ENCODE measurements at regions not wholly inside any gene's neighbourhood (a gene's known extent, or its start where the extent isn't known, plus 50 kb on each side); places are given as distances from the start of the nearest gene placed in this dataset.

DNA sequence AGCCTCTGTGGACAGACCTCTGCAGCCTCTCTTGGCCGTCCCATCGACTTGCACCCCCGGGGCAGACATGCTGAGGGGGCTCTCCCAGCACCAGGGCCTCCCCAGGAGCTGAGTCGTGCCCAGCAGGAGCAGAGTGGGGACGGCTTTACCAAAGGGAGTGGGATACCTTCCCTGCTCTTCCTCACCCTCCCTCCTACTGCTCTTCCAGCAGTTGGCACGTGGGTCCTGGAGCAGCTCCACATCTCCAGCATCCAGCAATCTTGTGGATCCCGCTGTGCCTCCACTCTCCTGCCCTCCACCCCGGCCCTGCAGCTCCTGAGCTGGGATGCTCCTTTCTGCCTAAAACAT lies 854.0 kb downstream of the BRD1 start:
- DNase-seq: no peak
- Histone ChIP-seq H3K27ac (no peak overlapping the region), H3K9me3 (no peaks in the 10 kb centered on the region), H3K4me1 (no peaks in the 10 kb centered on the region), H3K27me3 (ENCODE audit: insufficient read depth in 3 of 3, low read length in 2 of 3) (peaks cover 0 to 7% (median 0%) of the 10 kb centered on the region in 3 donors), H3K4me3 (no peak overlapping the region), H3K36me3 (ENCODE audit: insufficient read depth in 1 of 2, low read depth in 1 of 2) (no peaks in the 10 kb centered on the region)
- ATAC-seq: no peak
- intact Hi-C loops (cut with DNase I): no loop called here
- TF ChIP-seq, protein P1, sequence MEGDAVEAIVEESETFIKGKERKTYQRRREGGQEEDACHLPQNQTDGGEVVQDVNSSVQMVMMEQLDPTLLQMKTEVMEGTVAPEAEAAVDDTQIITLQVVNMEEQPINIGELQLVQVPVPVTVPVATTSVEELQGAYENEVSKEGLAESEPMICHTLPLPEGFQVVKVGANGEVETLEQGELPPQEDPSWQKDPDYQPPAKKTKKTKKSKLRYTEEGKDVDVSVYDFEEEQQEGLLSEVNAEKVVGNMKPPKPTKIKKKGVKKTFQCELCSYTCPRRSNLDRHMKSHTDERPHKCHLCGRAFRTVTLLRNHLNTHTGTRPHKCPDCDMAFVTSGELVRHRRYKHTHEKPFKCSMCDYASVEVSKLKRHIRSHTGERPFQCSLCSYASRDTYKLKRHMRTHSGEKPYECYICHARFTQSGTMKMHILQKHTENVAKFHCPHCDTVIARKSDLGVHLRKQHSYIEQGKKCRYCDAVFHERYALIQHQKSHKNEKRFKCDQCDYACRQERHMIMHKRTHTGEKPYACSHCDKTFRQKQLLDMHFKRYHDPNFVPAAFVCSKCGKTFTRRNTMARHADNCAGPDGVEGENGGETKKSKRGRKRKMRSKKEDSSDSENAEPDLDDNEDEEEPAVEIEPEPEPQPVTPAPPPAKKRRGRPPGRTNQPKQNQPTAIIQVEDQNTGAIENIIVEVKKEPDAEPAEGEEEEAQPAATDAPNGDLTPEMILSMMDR (IDR thresholded peaks at IDR 0.05): no peak
- 50 to 55% (median 52%) methylated on average over 8 of the region's 8 CpGs for WGBS, 3 donors

DNA sequence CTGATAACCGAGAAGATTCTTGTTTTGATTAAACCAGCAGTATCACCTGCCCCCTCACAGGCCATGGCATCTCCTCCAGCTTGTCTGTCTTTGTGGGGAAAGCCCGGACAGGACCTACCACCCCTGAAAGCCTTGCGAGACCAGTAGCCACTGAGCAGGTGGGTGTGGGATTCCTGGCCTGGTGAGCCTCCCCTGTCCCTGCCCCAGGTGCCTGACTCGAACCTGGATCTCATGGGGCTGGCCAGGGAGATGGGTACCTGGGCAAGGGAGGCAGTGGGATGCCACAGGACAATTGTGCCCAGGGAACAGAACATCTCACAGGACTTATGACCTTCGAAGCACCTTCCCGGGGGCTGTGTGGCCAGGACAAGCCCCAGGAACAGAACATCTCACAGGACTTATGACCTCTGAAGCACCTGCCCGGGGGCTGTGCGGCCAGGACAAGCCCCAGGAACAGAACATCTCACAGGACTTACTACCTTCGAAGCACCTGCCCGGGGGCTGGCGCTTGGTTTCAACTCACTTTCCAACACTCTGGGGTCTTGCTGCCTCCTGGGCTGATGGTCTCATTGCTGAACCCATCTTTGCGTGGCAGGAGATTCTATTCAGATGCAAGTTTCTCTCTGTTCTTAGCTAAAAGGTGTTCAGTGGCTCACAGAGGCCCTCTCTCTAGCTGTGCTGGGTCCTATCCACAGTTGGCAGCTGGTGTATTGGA lies 854.5 kb downstream of the BRD1 start:
- H3K4me3 ChIP-seq: no peak overlapping the region
- intact Hi-C loops (cut with DNase I): no loop called here
- no peak overlapping the region for H3K27ac ChIP-seq
- no peaks in the 10 kb centered on the region for H3K36me3 ChIP-seq (ENCODE audit: insufficient read depth in 1 of 2, low read depth in 1 of 2)
- H3K9me3 ChIP-seq: no peaks in the 10 kb centered on the region
- H3K4me1 ChIP-seq: no peaks in the 10 kb centered on the region
- 84 to 87% (median 87%) methylated on average over 12 of the region's 12 CpGs for WGBS, 3 donors
- ATAC-seq (no peak), DNase-seq (no peak)
- peaks cover 0 to 7% (median 0%) of the 10 kb centered on the region in 3 donors for H3K27me3 ChIP-seq (ENCODE audit: insufficient read depth in 3 of 3, low read length in 2 of 3)
- TF ChIP-seq, protein P1 (IDR thresholded peaks at IDR 0.05): no peak

DNA sequence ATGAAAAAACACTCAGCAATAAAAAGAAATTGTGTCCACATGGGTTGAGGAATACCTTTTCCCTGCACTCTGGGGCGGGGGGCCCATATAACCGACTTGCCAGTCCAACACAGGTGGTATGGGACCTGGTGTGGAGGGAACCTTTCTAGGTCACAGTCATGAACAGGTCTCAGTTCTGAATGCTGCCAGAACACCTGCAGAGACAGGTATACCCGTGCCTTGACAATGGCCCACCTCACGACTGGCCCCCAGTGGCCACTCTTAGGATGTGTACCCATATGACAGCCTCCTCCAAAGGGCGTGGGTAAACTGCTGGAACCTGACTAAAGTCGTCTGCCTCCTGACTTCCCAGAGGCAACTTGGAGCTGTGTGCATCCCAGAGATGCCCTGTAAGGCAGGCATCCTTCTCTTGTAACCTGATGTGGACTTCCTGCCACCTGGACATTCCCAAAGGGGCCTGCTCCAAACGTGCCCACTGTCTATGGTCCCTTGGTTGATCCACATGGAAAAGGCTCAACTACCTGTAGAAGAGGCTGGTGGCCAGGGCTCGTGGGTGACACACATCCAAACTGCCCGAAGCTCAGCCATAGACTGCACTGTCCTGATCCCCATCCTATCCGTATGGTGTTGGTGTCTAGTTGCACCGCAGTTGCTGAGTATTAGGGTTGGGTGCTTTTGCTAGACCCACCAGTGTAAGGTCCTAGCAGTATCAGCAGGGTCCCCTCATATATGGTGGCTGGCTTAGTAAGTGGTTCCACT lies 859.3 kb downstream of the BRD1 start:
- TF ChIP-seq, protein P1 (IDR thresholded peaks at IDR 0.05): no peak
- H3K27ac ChIP-seq: no peak overlapping the region
- no peaks in the 10 kb centered on the region for H3K36me3 ChIP-seq (ENCODE audit: insufficient read depth in 1 of 2, low read depth in 1 of 2)
- intact Hi-C loops (cut with DNase I): no loop called here
- H3K4me1 ChIP-seq: no peaks in the 10 kb centered on the region
- 41 to 50% (median 43%) methylated on average over 11 of the region's 11 CpGs for WGBS, 3 donors
- DNase-seq (no peak), ATAC-seq (no peak)
- no peaks in the 10 kb centered on the region for H3K27me3 ChIP-seq (ENCODE audit: insufficient read depth in 3 of 3, low read length in 2 of 3)
- peaks cover 7% of the 10 kb centered on the region for H3K9me3 ChIP-seq
- H3K4me3 ChIP-seq: no peak overlapping the region

DNA sequence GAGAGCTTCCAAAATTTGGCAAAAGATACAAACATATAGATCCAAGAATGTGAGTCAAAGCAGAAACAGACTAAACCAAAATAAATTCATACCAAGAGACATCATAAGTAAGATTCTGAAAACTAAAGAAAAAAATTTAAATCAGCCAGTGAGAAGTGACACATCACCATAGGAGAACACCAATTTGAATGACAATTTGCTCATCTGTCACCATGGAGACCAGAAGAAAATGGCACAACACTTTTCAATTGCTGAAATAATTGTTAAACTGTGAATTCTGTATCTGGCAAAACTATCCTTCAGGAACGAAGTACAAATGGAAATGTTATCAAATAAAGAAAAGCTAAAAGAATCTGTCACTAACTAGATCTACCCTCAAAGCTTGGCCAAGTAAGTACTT lies 864.3 kb downstream of the BRD1 start:
- no peak overlapping the region for H3K4me3 ChIP-seq
- ATAC-seq (no peak), DNase-seq (no peak)
- H3K36me3 ChIP-seq (ENCODE audit: insufficient read depth in 1 of 2, low read depth in 1 of 2): no peaks in the 10 kb centered on the region
- H3K27me3 ChIP-seq (ENCODE audit: insufficient read depth in 3 of 3, low read length in 2 of 3): peaks cover 0 to 4% (median 0%) of the 10 kb centered on the region in 3 donors
- intact Hi-C loops (cut with DNase I): no loop called here
- whole genome bisulfite sequencing, 3 donors: 46 to 68% (median 54%) methylated on average over 1 of the region's 1 CpG
- no peaks in the 10 kb centered on the region for H3K4me1 ChIP-seq
- TF ChIP-seq, protein P1 (IDR thresholded peaks at IDR 0.05): no peak
- no peak overlapping the region for H3K27ac ChIP-seq
- H3K9me3 ChIP-seq: peaks cover 7% of the 10 kb centered on the region

Measured in psoas muscle (tissue), 7 donors.